GM21737 (cell line): ENCODE measurements at regions not wholly inside any gene's neighbourhood (a gene's known extent, or its start where the extent isn't known, plus 50 kb on each side); places are given as distances from the start of the nearest gene placed in this dataset.
"Not testable (repeated sequence)": the region's sequence is repeated elsewhere in the genome, so short reads cannot be mapped to it uniquely, and the experiment has no call there.

Experiments used
- ATAC-seq: cut with Tn5 transposase; IDR thresholded peaks from one replicate; pipeline ENCODE4 v1.9.1; 2021; ENCODE audit warnings: mild to moderate bottlenecking, moderate library complexity; ENCODE audit not compliant: unreplicated experiment

DNA sequence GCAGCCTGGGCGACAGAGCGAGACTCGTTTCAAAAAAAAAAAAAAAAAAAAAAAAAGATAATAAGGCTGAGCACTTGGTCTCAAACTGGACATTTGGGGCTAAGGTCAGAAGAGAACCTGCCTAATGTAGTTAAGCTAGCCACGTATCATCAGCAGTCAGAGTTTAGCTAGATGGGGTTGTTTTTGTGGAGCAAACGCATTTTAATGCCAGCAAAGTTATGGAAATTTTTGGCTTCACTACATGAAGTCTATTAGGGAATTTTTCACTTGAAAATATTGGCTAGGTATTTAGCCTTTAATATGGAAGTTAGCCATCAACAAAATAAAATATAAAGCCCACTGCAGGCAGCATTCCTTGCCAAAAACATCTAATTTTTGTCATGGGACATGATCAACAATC, 902.9 kb upstream of the CDH18 start:
- ATAC-seq: not testable (repeated sequence)

DNA sequence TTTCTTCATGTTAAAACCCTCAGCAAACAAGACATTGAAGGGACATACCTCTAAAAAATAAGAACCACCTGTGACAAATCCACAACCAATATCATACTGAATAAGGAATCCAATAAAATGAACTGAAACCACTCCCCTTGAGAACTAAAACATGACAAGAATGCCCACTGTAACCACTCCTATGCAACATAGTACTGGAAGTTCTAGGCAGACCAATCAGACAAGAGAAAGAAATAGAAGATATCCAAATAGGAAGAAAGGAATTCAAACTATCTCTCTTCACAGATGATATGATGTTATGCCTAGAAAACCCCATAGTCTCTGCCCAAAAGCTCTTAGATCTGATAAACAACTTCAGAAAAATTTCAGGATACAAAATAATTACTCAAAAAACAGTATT, 887.7 kb upstream of the CDH18 start:
- not testable (repeated sequence) for ATAC-seq

DNA sequence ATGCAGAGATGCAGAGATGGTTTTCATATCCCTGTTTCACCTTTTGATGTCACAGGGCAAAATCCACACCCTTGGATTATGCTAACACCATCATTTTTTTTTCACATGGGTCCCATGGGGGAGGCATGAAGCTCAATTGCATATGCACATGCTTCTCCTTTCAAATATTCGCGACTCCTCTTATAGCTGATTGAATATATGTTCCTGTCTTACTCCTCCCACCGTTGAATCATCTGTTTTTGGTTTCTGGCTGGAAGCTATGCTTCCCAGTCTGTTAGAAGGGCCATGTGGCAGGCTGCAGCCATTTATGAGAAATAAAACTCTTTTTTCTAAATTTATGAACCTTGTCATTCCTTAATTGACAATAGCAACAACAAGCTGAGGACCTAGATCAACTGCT, 877.9 kb upstream of the CDH18 start:
- ATAC-seq: not testable (repeated sequence)

DNA sequence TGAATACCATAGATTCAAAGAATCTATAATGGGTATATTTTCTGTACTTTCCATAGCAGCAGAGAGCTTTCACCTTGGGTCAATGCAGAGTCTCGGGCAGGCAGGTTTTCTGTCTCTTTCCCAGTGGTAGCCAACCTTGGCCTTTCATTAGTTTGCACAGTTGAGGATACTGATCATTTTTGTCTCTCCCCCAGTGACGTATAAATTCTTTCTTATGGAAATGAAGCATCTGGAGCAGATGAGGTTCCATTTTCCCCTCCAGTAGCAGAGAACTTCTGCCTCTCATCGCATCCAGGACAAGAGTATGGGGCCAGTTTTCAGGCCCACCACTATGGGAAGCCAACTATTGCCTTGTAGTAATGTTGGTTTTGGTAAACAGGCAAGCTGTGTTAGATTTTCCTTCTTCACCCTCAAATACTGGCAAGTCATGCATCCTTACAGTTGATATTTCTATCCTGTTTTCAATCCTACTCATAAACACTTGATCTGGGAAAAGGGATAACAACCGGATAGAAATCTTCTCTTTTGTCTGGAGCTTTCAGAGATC, 845.2 kb upstream of the CDH18 start:
- ATAC-seq: no peak

DNA sequence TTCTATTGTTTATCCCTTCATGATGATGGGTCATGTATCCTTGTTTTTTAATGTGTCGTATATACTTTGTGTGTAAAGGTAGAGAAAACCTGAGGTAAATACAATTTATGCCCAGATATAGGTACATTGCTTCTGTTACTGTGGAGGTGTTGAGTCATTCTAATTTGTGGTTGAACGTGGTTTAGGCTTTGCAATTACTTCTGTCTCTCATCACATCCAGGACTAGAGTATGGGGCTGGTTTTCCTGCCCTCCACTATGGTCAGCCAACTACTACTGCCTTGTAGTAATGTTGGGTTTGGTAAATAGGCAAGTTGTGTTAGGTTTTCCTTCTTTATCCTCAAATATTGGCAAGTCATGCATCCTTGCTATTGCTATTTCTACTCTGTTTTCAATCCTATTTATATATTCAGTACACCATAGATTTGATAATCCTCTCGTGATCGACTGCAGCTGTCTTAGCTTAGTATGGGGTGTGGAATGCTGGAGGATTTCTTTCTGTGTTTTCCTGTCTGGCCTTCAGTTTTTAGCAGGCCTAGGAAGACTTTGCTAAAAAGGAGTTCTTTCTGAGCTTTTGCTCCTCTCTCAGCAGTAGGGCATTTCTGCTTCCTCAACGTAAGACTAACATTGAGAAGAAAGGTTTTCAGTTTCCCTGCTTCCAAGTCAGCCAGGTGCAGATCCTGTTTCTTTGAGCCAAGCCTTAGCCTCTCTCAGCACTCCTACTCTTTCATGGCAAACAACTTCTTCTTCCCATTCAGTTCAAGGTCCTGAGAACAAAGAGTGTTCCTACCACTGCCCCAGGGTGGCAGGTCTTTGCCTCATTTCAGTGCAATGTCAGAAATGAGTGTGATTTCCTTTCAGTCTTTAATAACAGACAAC, 844.4 kb upstream of the CDH18 start:
- no peak for ATAC-seq

DNA sequence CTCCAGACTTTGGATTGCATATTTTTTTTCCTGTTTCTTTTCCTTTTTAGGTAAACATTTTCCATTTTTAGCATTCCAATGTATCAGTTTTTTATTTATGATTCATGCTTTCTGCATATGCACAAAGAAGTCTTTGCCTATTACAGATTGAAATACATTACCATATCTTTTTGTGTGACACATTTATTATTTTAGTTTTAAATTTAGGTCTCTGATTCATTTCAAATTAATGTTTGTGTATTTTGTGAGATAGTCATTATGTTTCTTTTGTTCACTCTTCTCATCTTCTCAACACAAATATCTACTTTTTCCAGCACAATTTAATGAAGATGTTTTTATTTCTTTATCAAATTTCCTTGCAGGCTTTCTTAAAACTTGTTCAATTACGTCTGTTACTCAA, 838.0 kb upstream of the CDH18 start:
- ATAC-seq: not testable (repeated sequence)

DNA sequence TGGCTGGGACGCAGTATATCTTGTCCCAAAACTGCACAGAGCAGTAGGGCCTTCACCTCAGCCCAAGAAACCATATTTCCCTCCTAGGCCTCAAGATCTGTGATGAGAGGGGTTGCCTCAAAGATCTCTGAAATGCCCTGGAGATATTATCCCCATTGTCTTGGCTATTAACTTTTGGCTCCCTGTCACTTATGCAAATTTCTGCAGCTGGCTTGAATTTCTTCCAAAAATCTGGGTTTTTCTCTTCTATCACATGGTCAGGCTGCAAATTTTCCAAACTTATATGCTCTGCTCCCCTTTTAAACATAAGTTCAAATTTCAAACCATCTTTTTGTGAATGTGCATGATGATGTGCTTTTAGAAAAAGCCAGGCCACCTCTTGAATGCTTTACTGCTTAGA, 809.2 kb upstream of the CDH18 start:
- ATAC-seq: not testable (repeated sequence)

DNA sequence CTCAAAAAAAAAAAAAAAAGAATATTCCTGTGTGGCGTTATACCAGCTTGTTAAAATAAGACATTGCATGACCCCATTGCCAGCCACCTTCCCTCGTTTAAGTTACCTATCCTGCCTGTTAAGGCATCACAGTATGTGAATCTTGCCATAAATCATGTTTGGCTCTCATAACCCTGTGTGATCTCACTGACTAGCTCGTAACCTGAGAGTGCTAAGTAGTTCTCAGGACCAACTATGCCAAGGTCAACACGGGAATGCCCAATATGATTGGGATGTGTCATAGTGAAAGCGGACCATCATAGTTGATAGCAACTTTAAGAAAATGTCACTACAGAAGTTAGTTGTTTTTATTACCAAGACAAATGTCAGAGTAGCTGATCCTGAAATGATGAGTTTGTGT, 796.8 kb upstream of the CDH18 start:
- not testable (repeated sequence) for ATAC-seq

DNA sequence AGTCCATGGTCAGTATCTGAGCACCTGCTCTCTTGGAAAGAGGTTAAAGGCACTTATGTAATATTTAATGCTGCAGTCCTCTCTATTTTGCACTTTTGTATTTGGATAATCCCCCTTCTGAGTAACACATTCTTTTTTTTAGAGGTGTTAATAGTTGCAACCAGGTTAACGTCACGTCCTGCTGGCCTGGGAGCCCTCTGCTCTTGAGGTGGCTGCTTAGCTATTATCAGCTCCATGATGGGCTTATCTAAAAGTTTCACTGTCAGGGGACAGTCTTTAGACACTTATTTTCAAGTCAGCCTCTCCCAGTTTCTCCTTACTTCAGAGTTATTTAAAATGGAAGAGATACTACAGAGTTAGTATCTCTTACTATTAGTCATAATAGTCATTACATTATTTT, 795.5 kb upstream of the CDH18 start:
- not testable (repeated sequence) for ATAC-seq

DNA sequence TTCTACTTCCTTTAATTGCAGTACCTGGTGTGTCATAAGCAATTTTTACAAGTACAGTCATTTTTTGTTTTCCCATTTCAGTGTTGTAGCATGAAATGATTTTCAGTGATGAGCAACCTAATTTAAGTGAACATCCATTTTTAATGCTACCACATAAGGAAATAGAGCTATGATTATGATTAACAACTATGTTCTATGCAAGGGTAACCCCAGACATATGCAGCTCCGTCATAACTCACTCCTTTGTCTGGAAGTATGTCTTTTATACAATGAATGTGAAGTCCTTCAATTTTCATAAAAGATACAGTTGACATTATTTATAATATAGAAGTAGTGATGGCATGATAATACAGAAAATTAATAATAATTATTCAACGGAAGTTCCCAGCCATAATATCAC, 783.3 kb upstream of the CDH18 start:
- ATAC-seq: not testable (repeated sequence)

DNA sequence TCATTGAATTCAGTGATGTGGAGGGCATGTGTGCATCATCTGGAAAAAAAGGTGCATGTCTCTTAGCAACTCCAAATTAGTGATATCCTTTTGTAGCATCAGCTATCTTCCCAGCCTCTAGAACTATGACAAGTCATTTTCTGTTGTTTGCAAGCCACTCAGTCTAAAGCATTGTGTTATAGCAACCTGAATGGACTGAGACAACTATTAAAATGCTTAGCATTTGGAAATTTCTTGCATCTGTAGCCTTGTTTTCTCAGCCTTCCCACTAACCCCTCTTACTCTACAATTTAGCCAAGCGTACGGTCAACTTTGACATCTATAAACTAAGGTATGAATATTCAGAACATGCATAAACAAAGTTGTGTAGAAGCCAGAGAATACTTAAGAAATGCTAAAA, 777.1 kb upstream of the CDH18 start:
- not testable (repeated sequence) for ATAC-seq

DNA sequence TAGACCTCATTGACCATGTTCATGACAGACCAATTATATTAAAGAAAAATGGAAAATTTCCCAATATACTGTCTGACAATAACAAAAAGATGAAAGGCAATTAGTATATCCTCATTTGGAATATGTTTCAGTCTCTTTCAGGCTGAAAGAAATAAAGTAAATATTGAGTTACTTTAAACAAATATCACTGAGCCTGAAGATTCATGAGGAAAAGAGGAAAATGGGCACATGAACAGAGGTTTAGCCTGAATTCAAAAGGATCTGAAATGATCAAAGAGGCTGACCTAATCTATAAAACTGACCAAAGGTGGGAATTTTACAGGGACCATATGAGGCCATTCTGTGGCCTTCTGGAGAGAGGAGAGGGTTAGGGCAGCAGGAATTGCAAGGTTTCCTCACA, 771.5 kb upstream of the CDH18 start:
- ATAC-seq: not testable (repeated sequence)

DNA sequence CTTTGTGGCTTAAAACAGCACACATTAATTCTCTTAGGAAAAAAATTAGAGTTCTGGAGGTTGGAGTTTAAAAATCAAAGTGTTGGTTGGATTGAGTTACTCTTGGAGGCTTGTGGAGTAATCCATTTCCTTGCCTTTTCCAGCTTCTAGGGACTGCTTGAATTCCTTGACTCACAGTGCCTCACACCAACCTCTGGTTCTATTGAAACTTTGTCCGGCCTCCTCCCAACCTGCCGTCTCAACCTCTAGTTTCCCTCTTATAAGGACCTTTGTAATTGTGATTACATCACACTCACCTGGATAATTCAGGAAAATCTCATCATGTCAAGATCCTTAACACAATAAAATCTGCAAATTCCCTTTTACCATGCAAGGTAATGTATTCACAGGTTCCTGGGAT, 764.2 kb upstream of the CDH18 start:
- not testable (repeated sequence) for ATAC-seq

DNA sequence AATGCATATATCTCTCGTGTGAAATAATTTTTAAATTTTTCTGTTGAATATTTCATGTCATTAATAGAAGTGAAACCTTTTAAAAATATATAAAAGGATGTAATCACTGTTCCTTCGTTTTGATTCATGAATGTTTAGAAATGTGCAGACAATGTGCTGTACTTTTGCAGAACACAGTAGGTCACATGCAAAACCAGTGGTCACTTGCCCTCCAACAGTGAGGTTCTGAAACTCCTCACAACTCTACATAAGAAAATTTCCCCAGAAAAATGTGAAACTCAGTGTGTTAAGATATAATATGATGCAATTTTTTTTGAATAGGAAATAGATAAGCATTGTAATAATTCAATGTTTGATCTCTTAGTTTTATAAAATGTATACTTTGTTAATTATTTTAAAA, 747.7 kb upstream of the CDH18 start:
- ATAC-seq: not testable (repeated sequence)

DNA sequence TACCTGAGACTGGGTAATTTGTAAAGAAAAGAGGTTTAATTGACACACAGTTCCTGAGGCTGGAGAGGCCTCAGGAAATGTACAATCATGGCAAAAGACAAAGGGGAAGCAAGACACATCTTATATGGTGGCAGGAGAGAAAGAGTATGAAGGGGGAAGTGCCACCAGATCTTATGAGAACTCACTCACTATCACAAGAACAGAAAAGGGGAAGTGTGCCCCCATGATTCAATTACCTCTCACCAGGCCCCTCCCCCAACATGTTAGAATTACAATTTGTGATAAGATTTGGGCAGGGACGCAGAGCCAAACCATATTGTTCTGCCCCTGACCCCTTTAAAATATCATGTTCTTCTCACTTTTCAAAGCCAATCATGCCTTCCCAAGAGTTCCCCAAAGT, 744.2 kb upstream of the CDH18 start:
- not testable (repeated sequence) for ATAC-seq

DNA sequence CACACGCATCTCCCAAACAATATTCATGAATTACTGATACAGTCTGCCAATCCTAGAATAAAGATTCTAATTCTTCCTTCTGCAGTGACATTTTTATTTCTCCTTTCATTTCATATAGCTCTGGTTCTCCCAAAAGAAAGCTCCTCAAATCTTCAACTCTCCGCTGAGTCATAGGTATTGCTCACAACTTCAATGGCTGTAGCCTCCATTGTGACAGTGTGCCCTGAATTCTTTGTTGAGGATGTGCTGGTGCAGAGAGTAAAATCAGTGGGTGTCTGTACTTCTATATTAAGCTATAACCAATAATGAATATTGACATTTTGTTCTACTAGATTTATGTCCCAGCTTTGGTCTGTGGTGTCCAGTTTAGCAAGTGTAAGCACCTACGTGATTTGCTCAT, 733.3 kb upstream of the CDH18 start:
- ATAC-seq: not testable (repeated sequence)

DNA sequence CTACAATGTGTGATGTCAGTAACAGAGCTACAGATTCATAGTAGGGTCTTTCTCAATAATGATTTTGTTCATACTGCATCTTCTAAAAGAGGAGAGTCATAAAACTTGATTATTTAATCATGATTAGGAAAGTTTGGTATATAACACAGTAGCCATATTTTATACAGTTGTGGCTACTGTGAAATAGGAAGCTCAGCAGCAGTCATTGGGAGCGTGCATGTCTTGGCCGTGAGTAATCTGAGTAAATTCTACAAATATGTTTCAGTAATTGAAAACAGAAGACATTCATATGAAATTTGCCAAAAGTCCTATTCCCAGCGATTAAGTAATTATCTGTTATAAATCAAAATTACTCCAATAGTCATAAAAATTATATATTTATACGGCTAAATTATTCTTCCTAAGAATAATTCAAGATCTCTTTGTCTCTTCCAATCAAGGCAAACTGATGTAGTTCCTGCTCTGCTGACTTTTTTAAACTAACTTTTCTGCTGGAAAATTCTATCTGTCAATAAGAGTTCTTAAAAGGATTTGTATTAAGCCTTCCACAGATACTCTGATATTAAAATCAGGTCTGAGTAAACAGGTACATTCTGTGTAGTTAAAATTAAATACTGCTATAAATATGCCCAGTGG, 723.6 kb upstream of the CDH18 start:
- not testable (repeated sequence) for ATAC-seq

DNA sequence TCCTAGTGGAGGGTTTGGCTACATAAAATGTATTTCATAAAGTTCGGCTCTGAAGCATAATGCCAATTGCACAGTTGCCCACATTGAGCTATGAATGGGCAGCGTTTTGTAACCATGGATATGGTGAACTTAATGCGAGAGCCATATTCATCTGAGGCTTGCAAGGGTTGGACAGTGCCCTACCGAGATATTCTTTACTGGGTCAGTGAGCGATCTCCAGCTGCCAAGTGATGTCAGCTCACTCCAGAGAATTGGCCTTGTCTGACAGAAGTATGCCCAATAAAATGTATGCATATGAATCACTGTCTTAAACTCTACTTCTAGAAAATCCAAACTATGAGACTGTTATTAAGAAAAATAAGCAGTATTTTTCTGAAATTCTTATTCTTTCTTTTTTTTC, 719.6 kb upstream of the CDH18 start:
- ATAC-seq: not testable (repeated sequence)

DNA sequence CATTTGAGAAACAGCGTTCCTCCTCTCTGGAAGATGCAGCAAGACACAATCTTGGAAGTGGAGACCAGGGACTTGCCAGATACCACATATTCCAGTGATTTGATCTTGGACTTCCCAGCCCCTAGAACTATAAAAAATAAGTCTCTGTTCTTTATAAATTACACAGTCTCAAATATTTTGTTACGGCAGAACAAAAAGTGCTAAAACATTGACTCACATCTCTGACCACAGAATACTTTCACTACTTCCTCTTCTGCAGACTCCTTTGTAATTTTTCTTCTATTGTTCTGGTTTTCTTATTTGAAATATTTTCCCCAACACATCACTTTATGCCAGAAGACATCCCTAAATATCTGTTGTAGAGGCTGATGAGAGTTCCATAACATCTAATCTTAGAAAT, 706.1 kb upstream of the CDH18 start:
- no peak for ATAC-seq

DNA sequence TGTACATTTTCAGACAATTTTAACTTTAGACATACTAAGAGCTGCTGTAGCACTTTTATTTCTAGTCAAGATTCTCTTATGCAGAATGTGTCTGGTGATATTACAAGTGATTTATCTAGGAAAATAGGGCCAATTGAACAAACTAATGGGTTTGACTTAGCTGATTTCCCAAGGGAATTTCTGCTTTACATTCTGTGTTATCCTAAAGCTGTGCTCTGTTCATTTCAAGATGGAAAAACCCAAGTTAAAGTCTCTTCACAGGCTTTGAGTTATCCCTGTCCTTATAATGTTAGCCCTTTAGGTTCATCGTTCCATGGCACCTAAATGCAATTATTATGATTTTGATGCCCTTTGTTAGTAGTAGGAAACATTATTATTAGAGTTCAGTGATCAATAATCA, 704.9 kb upstream of the CDH18 start:
- no peak for ATAC-seq

DNA sequence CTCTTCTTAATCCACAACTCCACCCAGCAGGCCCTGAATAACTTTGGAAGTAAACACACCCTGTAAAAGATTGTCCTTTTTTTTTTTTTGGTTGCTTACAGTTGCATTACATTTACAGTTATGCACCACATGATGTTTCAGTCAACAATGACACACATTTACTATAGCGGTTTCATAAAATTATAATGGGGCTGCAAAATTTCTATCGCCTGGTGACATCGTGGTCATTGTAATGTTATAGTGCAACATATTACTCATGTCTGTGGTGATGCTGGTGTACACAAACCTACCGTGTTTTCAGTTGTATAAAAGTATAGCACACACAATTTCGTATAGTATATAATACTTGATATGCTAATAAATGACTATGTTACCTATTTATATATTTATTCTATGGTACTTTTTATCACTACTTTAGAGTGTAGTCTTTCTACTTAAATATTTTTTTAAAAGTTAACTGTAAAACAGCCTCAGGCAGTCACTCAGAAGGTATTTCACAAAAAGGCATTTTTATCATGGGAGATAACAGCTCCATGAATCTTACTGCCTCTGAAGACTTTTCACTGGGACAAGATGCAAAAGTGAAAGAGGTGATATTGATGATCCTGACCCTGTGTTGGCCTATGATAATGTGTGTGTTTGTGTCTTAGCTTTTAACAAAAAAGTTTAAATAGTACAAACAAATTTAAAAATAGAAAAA, 695.4 kb upstream of the CDH18 start:
- no peak for ATAC-seq
